Gastroesophageal sphincter (tissue), 3 donors: ENCODE measurements at regions not wholly inside any gene's neighbourhood (a gene's known extent, or its start where the extent isn't known, plus 50 kb on each side); places are given as distances from the start of the nearest gene placed in this dataset.
"Not testable (repeated sequence)": the region's sequence is repeated elsewhere in the genome, so short reads cannot be mapped to it uniquely, and the experiment has no call there.

Experiments
- CTCF ChIP-seq, 4 experiments: fragments of 200-600 bp in 2 of 4; fragments of 450-650 bp in 2 of 4; sonication (generic) in 1 of 4; IDR thresholded peaks; one replicate each; pipeline ENCODE4 v1.5.1; 2017 to 2019; ENCODE audit warnings: antibody characterized with exemption in 4 of 4, mild to moderate bottlenecking in 2 of 4, moderate library complexity in 2 of 4
- EP300 ChIP-seq: sonication (generic); formaldehyde crosslinking; IDR thresholded peaks from one replicate; pipeline ENCODE4 v1.6.1; 2017; ENCODE audit warnings: antibody characterized with exemption, mild to moderate bottlenecking
- POLR2A ChIP-seq, 2 donors: fragments of 450-650 bp; IDR thresholded peaks; one replicate each; pipeline ENCODE4 v1.6.1; 2017; ENCODE audit warnings: antibody characterized with exemption in 2 of 2, mild to moderate bottlenecking in 2 of 2, moderate library complexity in 1 of 2

DNA sequence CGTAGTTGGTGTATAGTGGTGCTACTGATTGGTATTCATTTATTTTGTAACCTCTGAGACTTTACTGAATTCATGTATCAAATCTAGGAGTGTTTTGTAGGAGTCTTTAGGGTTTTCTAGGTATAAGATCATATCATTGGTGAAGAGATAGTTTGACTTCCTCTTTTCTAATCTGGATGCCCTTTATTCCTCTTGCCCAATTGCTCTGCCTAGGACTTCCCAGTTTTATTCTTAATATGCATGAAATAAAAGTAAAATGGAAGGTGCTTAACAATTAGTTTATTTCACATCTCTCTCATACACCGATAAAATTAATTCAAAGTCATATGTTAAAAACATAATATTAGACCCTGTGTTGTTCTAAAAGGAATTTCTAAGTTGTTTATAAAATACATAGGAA, 95.2 kb downstream of the CCDC74A start:
- not testable (repeated sequence) for TF ChIP-seq CTCF (IDR thresholded peaks at IDR 0.05); EP300; POLR2A (IDR thresholded peaks at IDR 0.05)
